Stimulated activated CD8-positive, alpha-beta memory T cell treated with anti-CD3 and anti-CD28 coated beads, Interleukin-4, amount 100 ng/mL, for 4 hours (primary cell): ENCODE measurements at regions not wholly inside any gene's neighbourhood (a gene's known extent, or its start where the extent isn't known, plus 50 kb on each side); places are given as distances from the start of the nearest gene placed in this dataset.

ENCODE experiments used
- DNase-seq, 2 donors: peaks; one replicate each; pipeline ENCODE4 v3.0.0-alpha.2; 2020; ENCODE audit warnings: low read depth in 2 of 2, low spot score in 1 of 2

- DNase-seq, result no peak
Observed at GRCh38 chr21:43364261-43364510, 62.7 kb downstream of the SIK1 start.

- DNase-seq, result no peak
Observed at GRCh38 chr21:43363506-43364260, 63.2 kb downstream of the SIK1 start.

GRCh38 chr21:43362915-43363314, 64.0 kb downstream of the SIK1 start:
- DNase-seq, result no peak

- DNase-seq, result peak; percentile 54 to 70
Observed at GRCh38 chr21:43362321-43362791, 64.6 kb downstream of the SIK1 start.

GRCh38 chr21:43361493-43362296, 65.2 kb downstream of the SIK1 start:
- peak in 1 of 2 donors; percentile 16 for DNase-seq

- no peak for DNase-seq
Observed at GRCh38 chr21:43361127-43361492, 65.8 kb downstream of the SIK1 start.

- no peak for DNase-seq
Observed at GRCh38 chr21:43360441-43361126, 66.3 kb downstream of the SIK1 start.

- no peak for DNase-seq
Observed at GRCh38 chr21:43358940-43359822, 67.8 kb downstream of the SIK1 start.

GRCh38 chr21:43357715-43358430, 69.1 kb downstream of the SIK1 start:
- DNase-seq, result no peak

GRCh38 chr21:43355925-43356289, 71.0 kb downstream of the SIK1 start:
- DNase-seq, result no peak

- DNase-seq, result no peak
Observed at GRCh38 chr21:43355266-43355924, 71.5 kb downstream of the SIK1 start.

GRCh38 chr21:43354666-43355065, 72.3 kb downstream of the SIK1 start:
- DNase-seq, result no peak

GRCh38 chr21:43354026-43354420, 72.9 kb downstream of the SIK1 start:
- no peak for DNase-seq

GRCh38 chr21:43353282-43354025, 73.5 kb downstream of the SIK1 start:
- DNase-seq, result no peak

GRCh38 chr21:43352568-43353281, 74.2 kb downstream of the SIK1 start:
- no peak for DNase-seq

GRCh38 chr21:43352154-43352537, 74.8 kb downstream of the SIK1 start:
- no peak for DNase-seq

- no peak for DNase-seq
Observed at GRCh38 chr21:43351501-43352153, 75.3 kb downstream of the SIK1 start.

- DNase-seq, result no peak
Observed at GRCh38 chr21:43349644-43350043, 77.3 kb downstream of the SIK1 start.
